ENCODE measurements at regions not wholly inside any gene's neighbourhood (a gene's known extent, or its start where the extent isn't known, plus 50 kb on each side); places are given as distances from the start of the nearest gene placed in this dataset.

DNA sequence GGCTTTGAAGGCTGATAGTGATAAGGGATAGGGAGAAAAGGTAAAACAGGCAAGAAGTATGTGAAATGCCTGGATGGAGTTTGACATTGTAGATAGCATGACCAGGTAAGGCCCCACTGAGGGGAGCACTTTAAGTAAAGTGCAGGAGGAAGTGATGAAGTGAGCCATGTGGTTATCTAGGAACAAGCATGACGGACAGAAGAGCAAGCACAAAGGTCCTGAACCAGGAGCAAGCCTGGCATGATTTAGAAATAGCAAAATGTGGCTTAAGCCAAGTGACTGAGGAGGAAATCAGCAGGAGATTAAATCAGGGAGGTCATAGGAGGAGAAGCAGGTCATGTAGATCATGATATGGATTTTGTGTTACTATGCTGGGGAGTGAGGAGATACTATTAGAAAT, 129.2 kb downstream of the GLUL start:
- no peak overlapping the region for H3K4me3 ChIP-seq (ENCODE audit: low read length)
- no peaks in the 10 kb centered on the region for H3K27me3 ChIP-seq (ENCODE audit: control insufficient read depth, insufficient read depth, low read length)
- H3K36me3 ChIP-seq (ENCODE audit: control insufficient read depth, insufficient read depth, low read length) = no peaks in the 10 kb centered on the region
- no peak for DNase-seq
- WGBS (ENCODE audit: insufficient coverage) = 76% methylated on average over 1 of the region's 1 CpG
- peaks cover 7% of the 10 kb centered on the region for H3K4me1 ChIP-seq (ENCODE audit: control insufficient read depth, insufficient read depth, low read length)
- H3K9me3 ChIP-seq (replicated peaks; ENCODE audit: control insufficient read depth, low read depth, low read length) = no peaks in the 10 kb centered on the region
- no peak overlapping the region for H3K27ac ChIP-seq (ENCODE audit: low read length)

DNA sequence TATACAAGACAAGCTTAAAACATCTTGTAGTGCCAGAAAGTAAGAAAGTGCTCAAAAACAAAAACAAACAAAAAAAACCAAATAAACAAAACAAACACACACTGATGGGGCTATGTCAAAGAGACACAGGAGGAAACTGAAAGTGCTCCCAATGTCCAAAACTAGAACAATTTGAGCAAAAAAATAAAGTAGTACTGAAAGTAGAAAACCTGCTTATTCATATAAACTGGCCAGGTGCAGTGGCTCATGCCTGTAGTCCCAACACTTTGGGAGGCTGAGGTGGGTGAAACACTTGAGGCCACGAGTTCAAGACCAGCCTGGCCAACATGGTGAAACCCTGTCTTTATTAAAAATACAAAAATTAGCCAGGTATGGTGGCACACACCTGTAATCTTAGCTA, 129.9 kb downstream of the GLUL start:
- H3K36me3 ChIP-seq (ENCODE audit: control insufficient read depth, insufficient read depth, low read length) = no peaks in the 10 kb centered on the region
- no peaks in the 10 kb centered on the region for H3K27me3 ChIP-seq (ENCODE audit: control insufficient read depth, insufficient read depth, low read length)
- no peak overlapping the region for H3K27ac ChIP-seq (ENCODE audit: low read length)
- no CpG with 5 or more reads among the region's 1 CpG for WGBS (ENCODE audit: insufficient coverage)
- no peak overlapping the region for H3K4me3 ChIP-seq (ENCODE audit: low read length)
- no peak for DNase-seq
- H3K9me3 ChIP-seq (replicated peaks; ENCODE audit: control insufficient read depth, low read depth, low read length) = no peaks in the 10 kb centered on the region
- peaks cover 7% of the 10 kb centered on the region for H3K4me1 ChIP-seq (ENCODE audit: control insufficient read depth, insufficient read depth, low read length)

- H3K36me3 ChIP-seq (ENCODE audit: control insufficient read depth, insufficient read depth, low read length) = no peaks in the 10 kb centered on the region
- H3K27ac ChIP-seq (ENCODE audit: low read length) = no peak overlapping the region
- DNase-seq = no peak
- no peaks in the 10 kb centered on the region for H3K27me3 ChIP-seq (ENCODE audit: control insufficient read depth, insufficient read depth, low read length)
- H3K9me3 ChIP-seq (replicated peaks; ENCODE audit: control insufficient read depth, low read depth, low read length) = no peaks in the 10 kb centered on the region
- no peak overlapping the region for H3K4me3 ChIP-seq (ENCODE audit: low read length)
- 98% methylated on average over 4 of the region's 4 CpGs for WGBS (ENCODE audit: insufficient coverage)
- H3K4me1 ChIP-seq (ENCODE audit: control insufficient read depth, insufficient read depth, low read length) = peaks cover 8% of the 10 kb centered on the region
These were observed 131.1 kb downstream of the GLUL start for GRCh38 chr1:182260516-182260915.

DNA sequence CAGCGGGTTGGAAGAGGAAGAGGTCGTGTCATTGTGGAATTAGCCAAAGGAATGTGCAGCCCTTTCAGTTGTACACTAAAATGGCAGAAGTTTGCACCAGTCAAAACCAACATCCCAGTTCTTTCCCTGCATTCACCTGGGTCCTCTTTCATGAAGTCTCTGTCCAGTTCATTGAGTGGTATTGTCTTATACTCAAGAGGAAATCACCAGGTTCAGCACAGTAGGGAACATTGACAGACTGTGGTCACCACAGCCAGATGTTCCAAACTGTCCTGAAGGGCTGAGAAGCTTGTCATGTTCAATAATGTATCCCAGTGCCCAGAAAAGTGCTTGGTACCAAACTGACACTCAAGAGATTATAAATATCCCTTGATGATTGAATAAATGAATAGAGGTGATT, 131.6 kb downstream of the GLUL start:
- H3K4me1 ChIP-seq (ENCODE audit: control insufficient read depth, insufficient read depth, low read length) = peaks cover 13% of the 10 kb centered on the region
- H3K4me3 ChIP-seq (ENCODE audit: low read length) = no peak overlapping the region
- DNase-seq = no peak
- no CpG with 5 or more reads among the region's 2 CpGs for WGBS (ENCODE audit: insufficient coverage)
- H3K27ac ChIP-seq (ENCODE audit: low read length) = no peak overlapping the region
- no peaks in the 10 kb centered on the region for H3K9me3 ChIP-seq (replicated peaks; ENCODE audit: control insufficient read depth, low read depth, low read length)
- H3K27me3 ChIP-seq (ENCODE audit: control insufficient read depth, insufficient read depth, low read length) = no peaks in the 10 kb centered on the region
- no peaks in the 10 kb centered on the region for H3K36me3 ChIP-seq (ENCODE audit: control insufficient read depth, insufficient read depth, low read length)

GRCh38 chr1:182259229-182259872, 132.2 kb downstream of the GLUL start:
- 54% methylated on average over 2 of the region's 4 CpGs for WGBS (ENCODE audit: insufficient coverage)
- DNase-seq = peak; percentile 43
- H3K4me3 ChIP-seq (ENCODE audit: low read length) = no peak overlapping the region
- no peaks in the 10 kb centered on the region for H3K9me3 ChIP-seq (replicated peaks; ENCODE audit: control insufficient read depth, low read depth, low read length)
- no peak overlapping the region for H3K27ac ChIP-seq (ENCODE audit: low read length)
- no peaks in the 10 kb centered on the region for H3K36me3 ChIP-seq (ENCODE audit: control insufficient read depth, insufficient read depth, low read length)
- H3K27me3 ChIP-seq (ENCODE audit: control insufficient read depth, insufficient read depth, low read length) = no peaks in the 10 kb centered on the region
- peaks cover 13% of the 10 kb centered on the region for H3K4me1 ChIP-seq (ENCODE audit: control insufficient read depth, insufficient read depth, low read length)

GRCh38 chr1:182257369-182258063, 134.1 kb downstream of the GLUL start:
- no peaks in the 10 kb centered on the region for H3K27me3 ChIP-seq (ENCODE audit: control insufficient read depth, insufficient read depth, low read length)
- peaks cover 13% of the 10 kb centered on the region for H3K4me1 ChIP-seq (ENCODE audit: control insufficient read depth, insufficient read depth, low read length)
- H3K27ac ChIP-seq (ENCODE audit: low read length) = no peak overlapping the region
- H3K9me3 ChIP-seq (replicated peaks; ENCODE audit: control insufficient read depth, low read depth, low read length) = no peaks in the 10 kb centered on the region
- no peak for DNase-seq
- no peak overlapping the region for H3K4me3 ChIP-seq (ENCODE audit: low read length)
- WGBS (ENCODE audit: insufficient coverage) = no CpG with 5 or more reads among the region's 2 CpGs
- no peaks in the 10 kb centered on the region for H3K36me3 ChIP-seq (ENCODE audit: control insufficient read depth, insufficient read depth, low read length)

GRCh38 chr1:182256931-182257330, 134.7 kb downstream of the GLUL start:
- no peak for DNase-seq
- H3K9me3 ChIP-seq (replicated peaks; ENCODE audit: control insufficient read depth, low read depth, low read length) = no peaks in the 10 kb centered on the region
- no CpG with 5 or more reads among the region's 4 CpGs for WGBS (ENCODE audit: insufficient coverage)
- H3K4me1 ChIP-seq (ENCODE audit: control insufficient read depth, insufficient read depth, low read length) = peaks cover 13% of the 10 kb centered on the region
- H3K27ac ChIP-seq (ENCODE audit: low read length) = no peak overlapping the region
- H3K36me3 ChIP-seq (ENCODE audit: control insufficient read depth, insufficient read depth, low read length) = no peaks in the 10 kb centered on the region
- no peak overlapping the region for H3K4me3 ChIP-seq (ENCODE audit: low read length)
- H3K27me3 ChIP-seq (ENCODE audit: control insufficient read depth, insufficient read depth, low read length) = no peaks in the 10 kb centered on the region

GRCh38 chr1:182255494-182255893, 136.1 kb downstream of the GLUL start:
- Histone ChIP-seq H3K9me3 (replicated peaks; ENCODE audit: control insufficient read depth, low read depth, low read length) (no peaks in the 10 kb centered on the region), H3K27me3 (ENCODE audit: control insufficient read depth, insufficient read depth, low read length) (no peaks in the 10 kb centered on the region), H3K36me3 (ENCODE audit: control insufficient read depth, insufficient read depth, low read length) (no peaks in the 10 kb centered on the region), H3K27ac (ENCODE audit: low read length) (peak overlapping the region; percentile 20), H3K4me1 (ENCODE audit: control insufficient read depth, insufficient read depth, low read length) (peaks cover 13% of the 10 kb centered on the region), H3K4me3 (ENCODE audit: low read length) (no peak overlapping the region)
- DNase-seq = no peak
- no CpG with 5 or more reads among the region's 4 CpGs for WGBS (ENCODE audit: insufficient coverage)

DNA sequence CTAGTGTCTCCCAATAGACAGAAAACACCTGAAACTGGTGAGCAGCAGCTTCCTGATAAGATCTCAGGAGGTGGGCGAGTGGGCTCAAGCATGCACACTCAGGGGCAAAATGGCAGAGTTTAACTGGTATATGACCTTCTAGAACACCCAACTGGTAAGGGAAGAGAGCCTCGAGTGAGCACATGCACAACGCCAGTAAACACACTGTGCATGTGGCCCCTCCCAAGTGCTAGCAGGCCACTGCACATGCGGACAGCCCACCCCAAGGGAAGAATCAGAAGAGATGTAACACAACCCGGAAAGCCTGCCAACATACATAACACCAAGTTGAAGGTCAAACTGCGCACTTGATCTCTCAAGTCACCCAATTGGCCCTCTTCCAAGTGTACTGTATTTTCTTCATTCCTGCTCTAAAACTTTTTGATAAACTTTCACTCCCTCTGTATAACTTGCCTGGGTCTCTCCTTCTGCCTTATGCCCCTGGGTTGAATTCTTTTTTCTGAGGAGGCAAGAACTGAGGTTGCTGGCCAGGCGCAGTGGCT, 138.2 kb downstream of the GLUL start:
- Histone ChIP-seq H3K9me3 (replicated peaks; ENCODE audit: control insufficient read depth, low read depth, low read length) (no peaks in the 10 kb centered on the region), H3K4me1 (ENCODE audit: control insufficient read depth, insufficient read depth, low read length) (peaks cover 6% of the 10 kb centered on the region), H3K27ac (ENCODE audit: low read length) (no peak overlapping the region), H3K36me3 (ENCODE audit: control insufficient read depth, insufficient read depth, low read length) (no peaks in the 10 kb centered on the region), H3K27me3 (ENCODE audit: control insufficient read depth, insufficient read depth, low read length) (no peaks in the 10 kb centered on the region), H3K4me3 (ENCODE audit: low read length) (no peak overlapping the region)
- DNase-seq = no peak
- 63% methylated on average over 5 of the region's 7 CpGs for WGBS (ENCODE audit: insufficient coverage)

- Histone ChIP-seq H3K9me3 (replicated peaks; ENCODE audit: control insufficient read depth, low read depth, low read length) (no peaks in the 10 kb centered on the region), H3K4me3 (ENCODE audit: low read length) (no peak overlapping the region), H3K27ac (ENCODE audit: low read length) (no peak overlapping the region), H3K36me3 (ENCODE audit: control insufficient read depth, insufficient read depth, low read length) (no peaks in the 10 kb centered on the region), H3K27me3 (ENCODE audit: control insufficient read depth, insufficient read depth, low read length) (no peaks in the 10 kb centered on the region), H3K4me1 (ENCODE audit: control insufficient read depth, insufficient read depth, low read length) (peaks cover 6% of the 10 kb centered on the region)
- no peak for DNase-seq
- no CpG with 5 or more reads among the region's 1 CpG for WGBS (ENCODE audit: insufficient coverage)
These were observed 140.0 kb downstream of the GLUL start for GRCh38 chr1:182251561-182251960.

Data from muscle of leg (tissue), 3 donors.